Superior temporal gyrus (tissue), 1 donor: ENCODE measurements at regions not wholly inside any gene's neighbourhood (a gene's known extent, or its start where the extent isn't known, plus 50 kb on each side); places are given as distances from the start of the nearest gene placed in this dataset.

ENCODE experiments used
- DNase-seq: peaks from one replicate; pipeline ENCODE4 v3.0.0-alpha.2; 2016; ENCODE audit errors: extremely low spot score

DNA sequence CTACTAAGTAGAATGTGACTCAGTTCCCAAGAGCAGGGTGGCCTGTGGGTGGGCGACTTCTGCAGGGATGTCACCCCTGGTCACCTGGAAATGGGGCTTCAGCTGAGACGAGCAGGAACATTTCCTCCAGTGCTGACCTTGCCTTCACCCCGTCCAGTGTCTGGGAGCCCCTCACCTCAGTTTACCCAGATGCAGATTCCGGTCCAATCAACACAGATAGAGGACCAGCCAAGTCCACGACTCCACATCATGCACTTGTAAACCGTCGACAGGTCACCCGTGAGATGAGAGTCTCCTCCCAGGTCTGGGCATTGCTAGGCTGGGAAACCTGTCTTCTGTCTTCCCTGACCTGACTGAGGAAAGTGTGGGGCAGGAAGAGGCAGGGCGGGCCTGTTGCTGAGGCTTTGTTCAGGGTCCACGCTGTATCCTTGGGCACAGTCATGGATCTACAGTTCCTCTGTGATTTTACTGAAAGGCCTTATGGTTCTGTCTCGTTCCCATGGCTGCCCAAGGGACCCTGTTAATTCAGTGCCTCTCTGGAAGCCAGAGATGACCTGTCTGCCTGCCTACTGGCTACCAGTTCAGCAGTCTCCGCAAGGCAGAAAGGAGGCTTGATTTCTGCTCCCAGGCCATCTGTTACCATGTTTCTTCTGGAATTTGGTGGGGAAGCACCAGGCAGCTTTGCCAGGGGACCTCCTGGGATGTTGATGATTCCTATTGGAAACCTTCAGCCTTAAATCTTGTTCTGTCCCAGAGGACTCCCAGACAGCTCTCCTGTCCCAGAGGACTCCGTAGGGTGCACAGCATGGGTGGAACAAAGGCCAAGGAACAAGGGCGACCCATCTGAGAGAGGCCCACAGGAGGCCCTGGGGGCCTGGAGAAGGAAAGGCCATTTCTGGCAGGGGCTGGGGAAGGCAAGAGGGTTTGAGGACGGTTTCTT, 288.5 kb upstream of the RTL1 start:
- no peak for DNase-seq

DNA sequence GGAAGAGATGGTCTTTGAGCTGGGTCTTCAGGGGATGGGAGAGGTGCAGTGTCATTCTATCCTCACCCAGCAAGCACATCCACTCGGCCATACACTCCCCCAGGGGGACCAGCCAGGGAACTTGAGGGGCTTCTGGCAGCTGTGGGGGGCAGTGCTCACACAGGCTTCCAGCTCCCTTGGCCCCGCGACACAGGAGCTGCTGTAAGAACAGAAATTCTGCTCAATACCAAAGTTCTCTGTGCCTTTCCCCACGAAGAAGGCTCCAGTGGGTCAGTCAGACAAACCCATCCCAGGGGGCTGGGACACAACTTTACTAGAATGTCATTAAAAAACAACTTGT, 289.1 kb upstream of the RTL1 start:
- DNase-seq: no peak

DNA sequence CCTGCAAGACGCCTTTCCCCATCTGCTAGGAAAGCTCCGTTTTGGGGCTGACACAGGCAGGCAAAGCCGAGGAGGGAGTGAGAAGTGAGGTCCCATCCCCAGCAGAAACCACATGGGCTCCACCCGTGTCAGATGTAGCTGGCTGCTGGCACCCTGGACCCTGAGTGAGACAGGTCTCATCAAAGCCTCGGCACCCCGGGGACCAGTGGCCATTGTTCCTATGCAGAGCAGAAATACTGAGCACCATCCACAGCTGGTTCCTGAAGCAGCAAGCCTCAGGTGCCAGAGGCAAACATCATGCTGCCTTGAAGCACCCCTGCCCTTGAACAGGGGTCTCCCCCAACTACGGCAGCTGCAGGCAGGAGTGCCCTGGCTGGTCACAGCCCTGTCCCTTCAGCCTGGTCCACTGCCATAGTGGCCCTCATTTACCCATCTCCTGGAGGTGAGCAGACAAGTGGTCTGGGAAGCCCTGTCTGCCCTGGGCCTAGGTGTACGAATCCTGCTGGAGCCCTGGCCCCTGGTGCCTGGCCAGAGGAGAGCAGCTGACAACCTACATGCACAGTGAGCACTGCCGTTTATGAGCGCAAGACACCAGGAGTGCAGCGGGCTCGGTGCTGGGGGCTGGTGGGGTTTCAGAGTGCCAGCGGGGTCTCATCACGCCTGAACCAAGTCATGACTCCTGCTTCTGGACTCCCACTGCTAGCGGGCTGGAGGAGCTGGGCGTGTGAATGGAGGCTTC, 289.8 kb upstream of the RTL1 start:
- DNase-seq: no peak

DNA sequence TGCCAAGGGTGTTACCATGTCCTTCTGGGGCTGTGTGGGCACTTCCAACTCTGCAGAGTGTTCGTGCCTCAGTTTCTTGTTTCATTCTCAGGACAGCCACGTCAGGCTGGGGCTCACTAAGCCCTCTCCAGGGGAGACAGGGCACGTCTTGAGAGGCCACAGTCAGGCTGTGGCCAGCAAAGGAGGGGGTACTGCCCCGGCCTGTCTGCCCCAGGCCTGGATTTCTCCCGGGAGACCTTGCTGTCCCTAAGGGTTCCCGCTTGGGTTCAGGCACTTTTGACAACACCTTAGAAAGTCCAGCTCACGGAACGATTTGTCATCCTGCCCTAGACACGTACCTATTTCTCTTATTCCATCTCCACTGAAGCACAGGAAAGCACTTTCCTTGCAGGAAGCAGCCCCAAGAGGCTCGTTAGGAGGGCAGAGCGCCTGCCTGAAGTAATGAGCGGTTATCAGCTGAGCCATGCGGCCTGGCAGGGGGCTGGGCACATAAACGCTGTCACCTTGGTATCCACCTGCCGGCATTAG, 290.4 kb upstream of the RTL1 start:
- no peak for DNase-seq

DNA sequence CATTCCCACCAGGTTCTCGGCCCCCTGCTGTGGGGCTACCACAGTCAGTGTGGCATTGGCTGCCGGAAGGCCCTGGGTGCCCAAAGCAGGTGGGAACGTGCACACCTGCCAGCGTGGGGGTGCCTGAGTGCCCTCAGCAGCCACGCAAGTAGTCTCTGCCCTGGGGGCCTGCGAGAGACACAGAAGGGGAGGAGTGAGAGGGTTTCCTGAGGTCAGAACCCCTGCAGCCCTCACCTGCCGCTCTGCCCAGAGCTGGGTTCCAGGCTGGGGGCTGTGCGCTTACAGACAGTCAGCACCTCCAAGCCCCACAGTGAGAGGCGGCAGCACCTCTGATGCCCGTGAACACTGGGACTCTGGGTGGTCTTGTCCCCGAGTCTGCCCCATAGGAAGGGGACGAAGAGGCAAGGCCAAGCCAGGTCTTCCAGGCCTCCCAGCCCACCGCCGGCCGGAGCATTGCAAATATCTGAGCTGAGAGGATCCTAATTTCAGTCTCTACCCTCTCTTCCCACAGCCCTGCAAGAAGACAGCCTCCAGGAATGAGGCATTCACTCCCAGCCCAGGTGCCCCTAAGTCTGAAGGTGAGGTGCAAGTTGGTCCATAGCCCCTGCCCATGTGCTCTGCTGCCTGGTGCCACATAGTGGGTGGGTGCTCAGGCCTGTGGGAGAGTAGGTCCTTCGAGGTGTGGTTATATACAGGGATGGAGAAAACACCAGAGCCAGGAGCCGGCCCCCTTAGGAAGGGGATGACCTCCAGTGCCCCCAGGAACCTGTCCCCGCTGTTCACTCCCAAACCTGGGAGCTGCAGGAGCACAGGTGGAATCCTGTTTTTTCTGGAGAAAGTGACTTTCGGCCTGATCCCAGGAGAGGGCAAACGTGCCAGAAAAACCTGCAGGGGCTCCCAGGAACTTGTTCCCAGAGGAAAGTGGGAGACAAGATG, 291.1 kb upstream of the RTL1 start:
- no peak for DNase-seq

DNA sequence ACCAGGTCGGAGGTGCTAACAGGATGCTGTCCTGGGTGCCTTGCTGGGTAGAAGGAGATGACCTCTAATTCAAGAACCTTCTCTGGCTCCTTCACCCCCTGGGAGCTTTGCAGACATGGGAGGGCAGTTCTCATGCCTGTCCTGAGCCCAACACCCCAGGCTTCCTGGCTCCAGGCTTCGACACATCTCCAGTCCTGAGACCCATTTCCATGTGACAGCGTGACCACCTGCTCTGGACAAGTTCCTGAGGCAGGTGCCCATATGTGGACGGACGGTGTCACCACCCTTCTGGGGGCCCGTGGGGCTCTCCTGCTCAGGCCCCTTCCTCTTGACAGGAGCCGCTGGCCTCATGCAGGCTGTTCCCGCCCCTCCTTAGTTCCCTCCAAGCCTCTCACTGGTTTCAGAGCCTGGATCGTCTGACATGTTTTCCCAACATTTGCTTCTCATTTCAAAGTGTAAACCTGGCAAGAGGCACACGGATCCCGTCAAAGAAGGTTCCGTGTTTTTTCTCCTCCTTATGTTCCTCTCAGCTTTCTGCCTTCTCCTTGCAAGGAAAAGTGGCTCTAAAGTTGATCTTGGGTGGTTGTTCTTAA, 291.9 kb upstream of the RTL1 start:
- DNase-seq: no peak

DNA sequence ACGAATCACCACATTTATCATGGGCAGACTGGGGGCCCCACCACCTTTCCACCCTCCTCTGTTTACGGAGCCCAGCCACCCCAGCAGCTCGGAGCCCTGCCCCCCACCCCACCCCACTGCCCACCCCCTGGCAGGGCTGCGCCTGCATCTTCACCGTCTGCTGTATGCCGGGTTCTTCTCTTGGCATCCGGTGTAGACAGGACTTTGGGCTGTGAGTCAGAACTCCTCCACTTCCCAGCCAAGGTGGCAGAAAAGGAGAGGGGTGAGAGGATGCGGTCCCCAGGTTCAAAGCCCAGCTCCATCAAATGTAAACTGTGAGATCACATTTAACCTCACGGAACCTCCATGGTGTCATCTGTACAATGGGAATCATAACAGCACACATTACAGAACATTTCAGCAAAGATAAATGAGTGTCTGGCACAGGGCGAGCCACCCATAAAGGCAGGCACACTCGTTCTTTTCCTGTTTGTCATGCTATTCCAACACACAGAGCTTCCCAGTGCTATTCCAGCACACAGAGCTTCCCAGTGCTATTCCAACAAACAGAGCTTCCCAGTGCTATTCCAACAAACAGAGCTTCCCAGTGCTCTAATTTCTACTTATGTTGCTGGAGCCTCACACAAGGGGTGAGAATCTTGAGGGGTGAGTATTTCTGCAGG, 292.7 kb upstream of the RTL1 start:
- DNase-seq: no peak

DNA sequence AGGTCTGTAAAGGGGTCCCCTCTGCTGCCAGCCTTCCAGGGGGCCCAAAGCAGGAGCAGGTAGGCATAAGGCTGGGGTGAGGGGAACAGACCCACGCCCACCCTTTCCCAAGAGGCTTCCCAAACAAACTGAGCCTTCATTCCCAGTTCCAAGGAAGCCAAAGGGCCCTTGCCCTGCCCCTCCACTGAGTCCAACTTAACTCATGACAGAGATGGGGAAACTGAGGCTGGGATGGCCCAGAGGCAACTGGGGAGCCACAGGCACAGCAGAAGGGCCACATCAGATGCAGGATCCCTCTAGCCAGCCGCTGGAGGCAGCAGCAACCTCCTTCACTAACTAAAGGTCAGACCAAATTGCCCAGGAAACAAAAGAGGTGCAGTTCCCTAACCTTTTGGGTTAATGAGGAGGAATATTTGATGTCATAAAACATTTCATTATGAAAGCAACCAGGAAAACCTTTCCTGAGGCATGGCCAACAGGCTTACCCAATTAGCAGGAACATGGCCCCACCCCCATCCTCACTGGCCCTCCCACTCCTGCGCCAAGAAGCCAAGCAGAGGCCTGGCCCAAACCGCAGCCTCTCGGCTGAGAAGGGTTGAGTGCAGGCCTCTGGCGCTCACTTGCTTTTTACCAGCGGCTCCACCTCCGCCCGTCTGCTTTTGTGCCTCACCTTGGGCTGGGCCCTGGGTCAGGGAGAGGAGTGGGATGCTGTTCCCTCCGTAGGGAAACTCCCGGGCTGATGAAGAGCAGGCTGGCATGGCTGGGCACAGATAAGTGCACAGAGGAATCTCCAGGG, 293.5 kb upstream of the RTL1 start:
- DNase-seq: no peak

DNA sequence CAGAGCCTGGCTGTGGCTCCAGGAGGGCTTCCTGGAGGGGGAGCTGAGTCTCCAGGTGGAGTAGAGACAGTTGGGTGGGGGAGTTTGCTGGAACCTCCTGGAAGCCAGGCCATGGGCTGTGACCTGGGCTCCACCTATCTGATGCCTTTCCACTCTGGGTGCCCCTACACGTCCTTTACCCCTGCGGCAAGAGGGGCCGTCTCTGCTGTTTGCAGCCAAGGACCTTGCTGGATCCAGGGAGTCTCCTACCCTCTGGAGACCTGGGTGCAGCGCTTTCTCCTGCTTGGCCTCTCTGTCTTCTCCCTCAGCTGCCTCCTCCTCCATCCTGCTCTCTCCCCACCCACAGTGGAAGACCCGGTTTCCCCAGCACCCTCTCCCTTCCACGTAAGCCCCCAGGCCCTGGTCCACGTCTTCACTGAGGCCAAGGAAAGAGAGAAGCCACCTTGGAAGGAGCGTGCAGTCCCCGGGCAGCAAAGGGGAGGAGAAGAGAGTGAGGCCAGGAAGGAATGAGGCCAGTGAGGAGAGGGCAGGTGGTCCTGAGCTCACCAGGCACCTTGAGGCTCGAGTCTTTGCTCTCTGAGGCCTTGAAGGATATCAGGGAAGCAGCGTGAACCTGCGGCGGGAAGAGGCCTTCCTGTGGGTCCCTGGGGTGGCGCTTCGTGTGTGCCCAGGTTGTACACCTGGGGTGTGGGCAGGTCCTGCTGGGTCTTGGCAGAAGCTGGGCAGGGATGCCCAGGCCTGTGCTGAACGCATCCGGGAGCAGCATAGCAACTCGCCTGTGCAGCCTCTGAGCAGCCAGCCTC, 294.3 kb upstream of the RTL1 start:
- DNase-seq: no peak

DNA sequence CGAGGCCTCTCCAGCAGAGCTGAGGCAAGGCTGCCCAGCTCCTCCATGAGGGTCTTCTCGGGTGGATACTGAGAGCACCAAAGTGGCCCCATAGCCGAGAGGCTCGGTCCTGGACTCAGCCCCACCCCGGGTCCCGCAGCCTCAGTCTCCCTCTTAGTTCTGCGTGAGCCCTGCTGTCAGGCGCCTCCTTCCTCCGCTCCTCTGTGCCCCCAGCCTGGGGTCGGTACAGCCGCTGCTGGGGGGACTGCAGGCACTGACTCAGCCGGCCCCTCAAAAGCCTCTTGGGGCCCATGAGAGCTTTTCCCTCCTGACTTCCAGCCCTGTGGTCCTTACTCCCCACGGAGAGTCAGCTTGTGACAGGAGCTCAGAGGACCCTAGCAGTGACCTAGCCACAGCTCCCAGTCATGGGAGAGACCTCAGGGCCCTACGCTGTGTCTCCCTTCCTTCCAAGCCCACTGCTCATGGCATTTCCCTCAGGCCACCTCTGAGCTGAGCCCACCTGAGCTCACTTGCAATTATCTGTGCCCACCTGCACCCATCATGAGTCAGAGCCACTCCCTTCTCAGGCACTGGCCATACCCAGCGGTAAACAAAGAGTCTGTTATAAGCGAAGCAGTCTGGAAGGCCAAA, 295.0 kb upstream of the RTL1 start:
- no peak for DNase-seq

DNA sequence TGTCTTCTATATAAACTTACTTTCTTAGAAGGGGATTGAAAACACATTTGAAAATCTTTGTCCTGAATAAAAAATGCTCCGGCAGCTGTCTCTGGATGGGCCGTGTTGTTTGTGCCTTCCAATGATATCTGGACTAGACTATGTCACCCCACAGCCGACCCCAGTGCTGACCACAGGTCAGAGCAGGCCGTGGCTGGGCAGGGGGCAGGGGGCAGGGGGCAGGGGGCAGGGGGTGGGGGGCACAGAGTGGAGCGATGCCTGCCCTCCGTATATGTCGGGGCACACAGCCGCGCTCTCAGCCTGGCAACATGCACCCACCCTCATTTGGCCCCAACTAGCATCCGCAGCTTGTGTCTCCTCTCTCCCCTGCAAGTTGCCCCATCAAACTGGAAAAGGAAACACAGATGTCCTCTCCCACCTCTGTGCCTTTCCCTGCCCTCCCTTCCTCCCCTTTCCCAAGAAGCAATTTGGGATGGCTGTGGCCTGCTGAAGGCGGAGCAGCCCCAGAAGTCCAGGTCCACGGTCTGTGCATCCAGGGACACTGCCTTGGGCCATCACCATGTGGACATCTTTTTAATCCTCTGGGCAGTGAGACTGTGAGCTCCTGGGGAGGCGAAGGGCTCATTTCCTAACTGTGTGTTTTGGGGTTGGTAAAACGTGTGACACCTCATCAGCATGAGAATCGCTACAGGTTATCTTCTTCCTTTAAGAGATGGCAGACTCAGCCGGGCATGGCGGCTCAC, 295.7 kb upstream of the RTL1 start:
- no peak for DNase-seq

DNA sequence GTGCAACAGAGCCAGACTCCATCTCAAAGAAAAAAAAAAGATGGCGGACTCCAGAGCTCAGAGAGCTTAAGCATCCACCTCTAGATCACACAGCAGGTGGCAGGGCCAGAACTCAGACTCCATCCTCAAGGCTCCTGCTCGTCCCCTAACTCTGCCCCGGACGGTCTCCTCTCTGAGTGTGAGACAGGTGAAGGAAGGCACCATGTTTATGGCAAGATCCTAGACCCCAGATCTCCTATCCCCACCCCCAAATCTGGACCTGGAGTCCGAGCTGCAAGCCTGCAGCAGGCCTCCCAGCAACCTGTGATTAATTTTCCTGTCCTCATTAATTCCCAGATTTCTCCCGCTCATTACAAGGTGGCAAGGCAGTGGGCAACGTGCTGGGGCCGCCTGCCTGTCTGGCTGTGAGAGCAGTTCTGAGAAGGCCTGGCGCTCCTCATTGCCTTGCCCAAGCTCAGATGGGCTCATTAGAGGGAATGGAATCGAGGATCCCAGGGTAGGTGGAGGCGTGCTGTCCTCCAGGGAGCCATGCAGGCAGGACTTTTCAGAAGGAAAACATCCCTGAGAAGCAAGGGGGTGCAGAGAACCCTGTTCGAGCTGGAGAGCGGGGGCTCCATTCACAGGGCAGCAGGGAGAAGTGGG, 296.6 kb upstream of the RTL1 start:
- DNase-seq: no peak

DNA sequence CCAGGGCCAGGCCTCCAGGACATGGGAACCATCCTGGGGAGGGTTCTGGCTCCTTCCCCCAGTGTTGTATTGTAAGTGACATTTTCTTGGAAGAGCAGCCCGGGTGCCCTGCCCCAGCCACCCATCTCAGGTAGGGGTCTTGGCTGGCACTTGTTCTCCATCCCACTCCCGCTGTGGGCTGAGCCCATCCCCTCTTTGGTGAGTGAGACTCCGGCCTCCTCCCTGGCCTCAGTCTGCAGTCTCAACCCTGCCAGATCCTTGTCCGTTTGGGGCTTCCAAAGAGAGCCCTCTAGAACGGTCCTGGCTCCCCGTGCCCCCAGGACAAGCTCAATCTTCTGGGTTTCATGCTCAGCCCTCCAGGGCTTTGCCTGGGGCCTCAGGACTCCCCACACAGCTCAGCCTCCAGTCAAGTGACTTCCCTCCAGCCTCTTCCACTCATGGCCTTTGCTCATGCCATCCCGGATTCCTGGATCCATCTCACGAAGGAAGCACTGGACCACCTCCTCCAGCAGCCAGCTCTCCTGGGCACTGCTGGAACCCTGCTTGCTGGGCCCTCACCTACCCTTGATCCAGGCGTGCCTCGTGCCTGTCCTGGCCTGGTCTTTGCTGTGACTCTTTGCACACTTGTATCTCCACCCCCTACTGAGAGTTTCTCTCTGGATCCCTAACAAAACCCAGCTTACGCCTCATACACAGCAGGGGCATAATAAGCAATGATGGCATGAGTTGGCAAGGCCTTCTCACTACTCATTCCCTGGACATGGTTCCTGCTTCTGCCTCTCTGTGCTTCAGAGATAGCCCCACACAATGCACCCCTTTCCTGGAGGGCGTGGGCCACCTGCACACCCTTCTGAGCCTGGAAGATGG, 297.4 kb upstream of the RTL1 start:
- DNase-seq: no peak

DNA sequence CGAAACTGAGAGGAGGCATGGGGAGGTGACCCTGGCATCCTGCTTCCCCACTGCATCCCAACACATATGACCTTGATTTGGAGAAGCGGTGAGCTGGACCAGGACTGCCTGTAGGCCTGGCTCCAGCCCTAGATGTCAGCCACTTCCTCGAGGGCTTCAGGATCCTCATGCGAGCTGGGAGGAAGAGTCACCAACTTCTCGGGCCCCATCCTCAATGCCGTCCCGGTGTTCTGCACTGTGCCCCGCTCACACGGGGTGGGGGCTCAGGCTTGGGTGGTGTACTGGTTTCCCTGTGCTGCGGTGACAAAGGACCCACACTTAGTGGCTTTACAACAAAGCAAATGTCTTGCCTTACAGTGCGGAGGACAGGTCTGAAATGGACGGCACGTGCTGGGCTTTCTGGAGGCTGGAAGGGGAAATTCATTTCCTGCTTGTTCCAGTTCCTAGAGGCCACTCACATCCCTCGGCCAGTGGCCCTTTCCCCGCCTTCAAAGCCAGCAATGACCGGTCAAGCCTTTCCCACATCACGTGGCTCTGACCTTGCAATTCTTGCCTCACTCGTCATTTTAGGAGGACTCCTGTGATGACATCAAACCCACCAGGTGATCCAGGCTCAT, 298.1 kb upstream of the RTL1 start:
- DNase-seq: no peak

DNA sequence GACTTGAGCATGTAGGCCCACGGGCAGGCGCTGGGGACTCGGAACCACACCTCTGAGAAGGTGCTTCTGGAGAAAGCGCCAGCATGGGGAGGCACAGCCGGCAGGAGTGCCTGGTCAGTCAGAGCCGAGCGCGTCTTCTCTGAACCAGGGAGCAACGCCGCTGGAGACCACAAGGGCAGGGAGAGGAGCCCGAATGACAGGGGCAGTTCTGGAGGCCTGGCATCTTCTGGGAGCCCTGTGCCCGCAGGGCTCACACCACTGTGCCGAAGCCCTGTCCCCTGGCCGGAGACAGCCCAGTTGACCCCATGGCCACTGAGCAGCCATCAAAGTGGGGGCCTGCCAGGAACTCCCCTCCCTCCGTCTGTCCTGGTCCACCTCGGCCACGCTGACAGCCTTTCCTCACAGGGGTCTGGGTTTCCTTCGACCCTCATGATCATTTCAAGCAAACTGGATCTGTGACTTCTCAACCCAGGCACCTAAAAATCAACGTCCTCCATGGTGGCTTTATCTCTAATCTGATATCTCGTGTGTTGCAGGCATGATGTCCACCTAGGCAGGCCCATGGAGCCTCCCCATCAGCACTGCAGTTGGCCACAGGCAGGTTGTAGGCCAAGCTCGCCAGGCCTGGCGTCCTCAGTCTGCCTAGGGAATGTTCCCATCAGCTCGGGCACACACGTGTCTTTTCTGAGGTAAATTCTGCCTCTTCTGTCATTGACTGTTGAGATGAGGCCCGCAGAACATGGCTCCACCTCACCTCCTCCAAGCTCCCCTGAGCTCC, 299.3 kb upstream of the RTL1 start:
- no peak for DNase-seq
